HG02973 (cell line): ENCODE measurements at regions not wholly inside any gene's neighbourhood (a gene's known extent, or its start where the extent isn't known, plus 50 kb on each side); places are given as distances from the start of the nearest gene placed in this dataset.

Experiments
- ATAC-seq: cut with Tn5 transposase; IDR thresholded peaks from one replicate; pipeline ENCODE4 v1.9.1; 2021; ENCODE audit warnings: moderate library complexity; ENCODE audit not compliant: unreplicated experiment

GRCh38 chr1:232221802-232222499 is 408.0 kb downstream of the SIPA1L2 start:
- ATAC-seq, result no peak

GRCh38 chr1:232218955-232219865 is 410.7 kb downstream of the SIPA1L2 start:
- ATAC-seq, result no peak

GRCh38 chr1:232213928-232214327 is 416.0 kb downstream of the SIPA1L2 start:
- no peak for ATAC-seq

- ATAC-seq, result no peak
Observed at GRCh38 chr1:232212253-232212652, 417.7 kb downstream of the SIPA1L2 start.

- ATAC-seq, result peak; percentile 69
Observed at GRCh38 chr1:232211149-232211548, 418.8 kb downstream of the SIPA1L2 start.

- no peak for ATAC-seq
Observed at GRCh38 chr1:232209357-232209756, 420.6 kb downstream of the SIPA1L2 start.

- no peak for ATAC-seq
Observed at GRCh38 chr1:232207073-232207866, 422.7 kb downstream of the SIPA1L2 start.

- no peak for ATAC-seq
Observed at GRCh38 chr1:232204269-232204668, 425.7 kb downstream of the SIPA1L2 start.

GRCh38 chr1:232201024-232201423 is 428.9 kb downstream of the SIPA1L2 start:
- no peak for ATAC-seq

- no peak for ATAC-seq
Observed at GRCh38 chr1:232196042-232196441, 433.9 kb downstream of the SIPA1L2 start.

- ATAC-seq, result no peak
Observed at GRCh38 chr1:232194424-232194823, 435.5 kb downstream of the SIPA1L2 start.

GRCh38 chr1:232193451-232193783 is 436.5 kb downstream of the SIPA1L2 start:
- ATAC-seq, result no peak

GRCh38 chr1:232192781-232193450 is 437.0 kb downstream of the SIPA1L2 start:
- ATAC-seq, result no peak

GRCh38 chr1:232191560-232191959 is 438.4 kb downstream of the SIPA1L2 start:
- no peak for ATAC-seq

- no peak for ATAC-seq
Observed at GRCh38 chr1:232188318-232188717, 441.6 kb downstream of the SIPA1L2 start.

- no peak for ATAC-seq
Observed at GRCh38 chr1:232186931-232187330, 443.0 kb downstream of the SIPA1L2 start.

- no peak for ATAC-seq
Observed at GRCh38 chr1:232184561-232185530, 445.1 kb downstream of the SIPA1L2 start.

- ATAC-seq, result no peak
Observed at GRCh38 chr1:232183802-232184201, 446.1 kb downstream of the SIPA1L2 start.

GRCh38 chr1:232183266-232183800 is 446.6 kb downstream of the SIPA1L2 start:
- no peak for ATAC-seq
